Activated T-helper 1 cell treated with anti-CD3 and anti-CD28 coated beads, Interleukin-12 subunit alpha, Interleukin-12 subunit beta, Interleukin-2, Interleukin-4 antibody, amounts not matched to agents 30 ng/mL and 10 ng/mL and 1 ng/mL, durations not matched to agents 14 hours and 24 hours and 36 hours (primary cell): ENCODE measurements at regions not wholly inside any gene's neighbourhood (a gene's known extent, or its start where the extent isn't known, plus 50 kb on each side); places are given as distances from the start of the nearest gene placed in this dataset.

ENCODE experiments used
- DNase-seq: peaks from one replicate; pipeline ENCODE4 v3.0.0; 2021; ENCODE audit warnings: low spot score
- H3K27ac Mint-ChIP-seq: one replicate; pipeline ENCODE4 v1.8.0; 2021; ENCODE audit warnings: mild to moderate bottlenecking, mixed read lengths
- H3K27me3 Mint-ChIP-seq: one replicate; pipeline ENCODE4 v1.8.0; 2022; ENCODE audit warnings: mild to moderate bottlenecking, moderate library complexity, mixed read lengths; ENCODE audit not compliant: insufficient read depth
- H3K36me3 Mint-ChIP-seq: one replicate; pipeline ENCODE4 v1.8.0; 2021; ENCODE audit warnings: low read depth, mixed read lengths
- H3K4me1 Mint-ChIP-seq: one replicate; pipeline ENCODE4 v1.8.0; 2021; ENCODE audit warnings: low read depth, mixed read lengths
- H3K4me3 Mint-ChIP-seq: one replicate; pipeline ENCODE4 v1.8.0; 2021; ENCODE audit warnings: mild to moderate bottlenecking, moderate library complexity, mixed read lengths
- H3K9me3 Mint-ChIP-seq: one replicate; pipeline ENCODE4 v1.8.0; 2021; ENCODE audit warnings: mixed read lengths
- intact Hi-C: fragments of 100-400 bp; cut with micrococcal nuclease; formaldehyde crosslinking; loops from one replicate; pipeline ENCODE4 v1.15.1; 2024

GRCh38 chr17:63335831-63336230 is 110.3 kb downstream of the CYB561 start:
- Mint-ChIP-seq H3K4me3 (no peak overlapping the region), H3K27ac (no peak overlapping the region), H3K4me1 (no peaks in the 10 kb centered on the region), H3K27me3 (peaks cover 6% of the 10 kb centered on the region), H3K36me3 (no peaks in the 10 kb centered on the region), H3K9me3 (no peaks in the 10 kb centered on the region)
- intact Hi-C loops = no loop called here
- DNase-seq = no peak

DNA sequence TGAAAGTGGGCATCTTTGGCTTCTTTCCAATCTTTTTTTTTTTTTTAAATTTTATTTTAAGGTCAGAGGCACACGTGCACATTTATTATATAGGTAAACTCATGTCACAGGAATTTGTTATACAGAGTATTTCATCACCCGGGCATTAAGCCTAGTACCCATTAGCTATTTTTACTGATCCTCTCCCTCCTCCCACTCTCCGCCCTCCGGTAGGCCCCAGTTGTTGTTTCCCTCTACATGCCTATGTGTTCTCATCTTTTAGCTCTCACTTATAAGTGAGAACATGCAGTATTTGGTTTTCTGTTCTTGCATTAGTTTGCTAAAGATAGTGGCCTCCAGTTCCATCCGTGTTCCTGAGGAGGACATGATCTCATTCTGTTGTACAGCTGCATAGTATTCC is 108.5 kb downstream of the CYB561 start:
- no peak overlapping the region for H3K4me3 Mint-ChIP-seq
- no peak overlapping the region for H3K27ac Mint-ChIP-seq
- intact Hi-C loops = no loop called here
- H3K36me3 Mint-ChIP-seq = no peaks in the 10 kb centered on the region
- H3K4me1 Mint-ChIP-seq = no peaks in the 10 kb centered on the region
- H3K27me3 Mint-ChIP-seq = peaks cover 6% of the 10 kb centered on the region
- no peaks in the 10 kb centered on the region for H3K9me3 Mint-ChIP-seq
- DNase-seq = no peak

DNA sequence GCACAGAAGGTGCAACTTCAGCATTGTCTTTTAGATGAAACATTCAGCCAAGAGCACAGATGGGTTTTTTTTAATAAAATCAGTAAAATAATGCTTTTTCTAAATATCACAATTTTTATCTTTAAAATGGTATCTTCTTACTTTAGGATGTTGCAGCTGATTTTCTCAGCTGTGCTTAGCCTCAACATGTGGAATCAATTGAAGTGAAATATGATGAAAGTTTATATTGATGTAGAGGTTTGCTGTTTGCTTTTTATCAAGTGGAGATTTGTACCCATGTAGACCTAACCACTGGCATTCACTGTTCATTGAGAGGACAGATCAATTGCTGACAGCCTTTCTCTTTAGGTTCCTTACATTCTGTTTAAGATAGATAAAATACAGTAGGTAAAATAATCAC is 107.8 kb downstream of the CYB561 start:
- H3K36me3 Mint-ChIP-seq = no peaks in the 10 kb centered on the region

DNA sequence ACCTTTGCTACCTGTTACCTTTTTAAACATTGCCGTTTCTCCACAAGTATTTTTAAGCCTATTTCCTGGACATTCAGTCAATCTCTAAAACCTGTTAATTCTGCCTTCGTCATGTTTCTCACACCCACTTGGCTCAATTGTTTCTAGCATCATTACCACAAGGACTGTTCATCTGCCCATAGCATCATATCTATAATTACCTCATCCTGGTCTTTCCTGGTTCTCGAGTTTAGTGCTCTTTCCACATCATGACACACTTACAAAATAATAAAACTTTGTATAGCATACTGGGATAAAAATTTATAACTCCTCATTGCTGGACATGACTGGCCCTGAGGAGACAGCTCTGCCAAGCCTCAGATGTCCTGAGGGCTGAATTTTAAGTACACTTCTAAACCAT is 104.8 kb downstream of the CYB561 start:
- Mint-ChIP-seq H3K27me3 (no peaks in the 10 kb centered on the region), H3K4me1 (no peaks in the 10 kb centered on the region), H3K4me3 (no peak overlapping the region), H3K36me3 (no peaks in the 10 kb centered on the region), H3K9me3 (no peaks in the 10 kb centered on the region), H3K27ac (no peak overlapping the region)
- intact Hi-C loops = no loop called here
- DNase-seq = no peak

More for the DNA sequence above, 107.8 kb downstream of the CYB561 start:
- H3K4me3 Mint-ChIP-seq = no peak overlapping the region
- DNase-seq = no peak
- intact Hi-C loops = no loop called here
- no peak overlapping the region for H3K27ac Mint-ChIP-seq
- no peaks in the 10 kb centered on the region for H3K9me3 Mint-ChIP-seq
- no peaks in the 10 kb centered on the region for H3K4me1 Mint-ChIP-seq
- H3K27me3 Mint-ChIP-seq = peaks cover 6% of the 10 kb centered on the region

GRCh38 chr17:63344383-63344782 is 101.7 kb downstream of the CYB561 start:
- H3K4me3 Mint-ChIP-seq = no peak overlapping the region

GRCh38 chr17:63345611-63346010 is 100.5 kb downstream of the CYB561 start:
- intact Hi-C loops = no loop called here

More at GRCh38 chr17:63344383-63344782, 101.7 kb downstream of the CYB561 start:
- intact Hi-C loops = no loop called here
- no peaks in the 10 kb centered on the region for H3K27me3 Mint-ChIP-seq
- no peak overlapping the region for H3K27ac Mint-ChIP-seq
- no peaks in the 10 kb centered on the region for H3K36me3 Mint-ChIP-seq
- H3K4me1 Mint-ChIP-seq = no peaks in the 10 kb centered on the region
- DNase-seq = no peak
- H3K9me3 Mint-ChIP-seq = no peaks in the 10 kb centered on the region

GRCh38 chr17:63347475-63347874 is 98.6 kb downstream of the CYB561 start:
- H3K27ac Mint-ChIP-seq = no peak overlapping the region
- no peaks in the 10 kb centered on the region for H3K36me3 Mint-ChIP-seq
- intact Hi-C loops = no loop called here
- no peak overlapping the region for H3K4me3 Mint-ChIP-seq
- no peaks in the 10 kb centered on the region for H3K4me1 Mint-ChIP-seq
- no peak for DNase-seq
- H3K27me3 Mint-ChIP-seq = peaks cover 3% of the 10 kb centered on the region
- H3K9me3 Mint-ChIP-seq = no peaks in the 10 kb centered on the region

More at GRCh38 chr17:63345611-63346010, 100.5 kb downstream of the CYB561 start:
- Mint-ChIP-seq H3K4me1 (no peaks in the 10 kb centered on the region), H3K27me3 (no peaks in the 10 kb centered on the region), H3K27ac (no peak overlapping the region), H3K9me3 (no peaks in the 10 kb centered on the region), H3K4me3 (no peak overlapping the region), H3K36me3 (no peaks in the 10 kb centered on the region)
- no peak for DNase-seq

DNA sequence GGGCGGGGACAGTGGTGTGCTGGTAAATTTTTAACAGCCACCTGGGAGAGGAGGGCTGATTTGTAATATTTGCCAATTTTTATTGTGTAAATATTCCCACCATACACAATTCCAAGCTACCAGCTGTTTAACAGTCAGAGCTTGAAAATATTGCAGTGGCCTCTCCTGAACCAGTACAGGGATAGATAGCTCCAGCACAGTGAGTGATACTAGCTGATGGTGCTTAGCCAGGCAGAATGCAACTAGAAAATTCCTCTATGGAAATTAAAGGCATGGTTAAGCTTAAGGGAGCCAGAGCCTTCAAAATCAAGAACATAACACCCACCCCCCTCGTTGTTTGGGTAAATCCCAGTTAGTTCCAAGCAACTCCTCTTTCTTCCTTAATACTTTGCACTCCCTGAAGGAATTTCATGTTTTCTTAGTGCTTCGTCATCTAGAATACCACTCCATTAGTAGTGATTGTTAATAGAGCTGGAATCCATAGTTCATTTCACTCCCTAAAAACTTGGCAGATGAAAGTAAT is 96.6 kb downstream of the CYB561 start:
- Mint-ChIP-seq H3K27ac (no peak overlapping the region), H3K9me3 (no peaks in the 10 kb centered on the region), H3K4me1 (no peaks in the 10 kb centered on the region), H3K4me3 (no peak overlapping the region), H3K27me3 (peaks cover 5% of the 10 kb centered on the region), H3K36me3 (no peaks in the 10 kb centered on the region)
- intact Hi-C loops = no loop called here
- no peak for DNase-seq

- intact Hi-C loops = no loop called here
- DNase-seq = no peak
- no peak overlapping the region for H3K27ac Mint-ChIP-seq
- no peaks in the 10 kb centered on the region for H3K4me1 Mint-ChIP-seq
- H3K4me3 Mint-ChIP-seq = no peak overlapping the region
- peaks cover 5% of the 10 kb centered on the region for H3K27me3 Mint-ChIP-seq
- no peaks in the 10 kb centered on the region for H3K36me3 Mint-ChIP-seq
- no peaks in the 10 kb centered on the region for H3K9me3 Mint-ChIP-seq
Observed at GRCh38 chr17:63350364-63350763, 95.7 kb downstream of the CYB561 start.

- Mint-ChIP-seq H3K4me1 (no peaks in the 10 kb centered on the region), H3K9me3 (no peaks in the 10 kb centered on the region), H3K4me3 (no peak overlapping the region), H3K27me3 (peaks cover 8% of the 10 kb centered on the region), H3K27ac (no peak overlapping the region), H3K36me3 (no peaks in the 10 kb centered on the region)
- intact Hi-C loops = no loop called here
- DNase-seq = no peak
Observed at GRCh38 chr17:63354256-63354655, 91.8 kb downstream of the CYB561 start.

DNA sequence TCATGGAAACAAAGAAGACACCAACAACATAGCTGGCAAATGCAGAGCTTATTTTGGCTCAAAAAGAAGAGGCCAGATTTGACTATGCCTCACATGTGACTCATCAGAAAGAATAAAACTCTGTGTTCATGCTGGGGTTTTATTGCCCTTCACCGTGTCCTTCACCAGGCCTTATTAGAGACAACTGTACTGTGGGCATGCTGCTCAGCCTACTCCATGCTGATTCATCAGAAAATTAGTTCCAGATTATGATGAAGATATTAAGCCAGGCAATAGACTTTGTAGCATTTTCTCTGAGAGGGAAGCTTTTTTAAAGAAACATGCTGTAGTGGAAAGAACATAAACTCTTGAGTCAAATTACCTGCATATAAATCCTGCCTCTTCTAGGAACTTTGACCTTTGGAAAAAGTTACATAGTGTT is 89.8 kb downstream of the CYB561 start:
- H3K9me3 Mint-ChIP-seq = no peaks in the 10 kb centered on the region
- no peak overlapping the region for H3K27ac Mint-ChIP-seq
- no peaks in the 10 kb centered on the region for H3K4me1 Mint-ChIP-seq
- H3K27me3 Mint-ChIP-seq = peaks cover 8% of the 10 kb centered on the region
- H3K36me3 Mint-ChIP-seq = no peaks in the 10 kb centered on the region
- intact Hi-C loops = no loop called here
- H3K4me3 Mint-ChIP-seq = no peak overlapping the region
- DNase-seq = no peak

GRCh38 chr17:63358111-63358839 is 87.8 kb downstream of the CYB561 start:
- Mint-ChIP-seq H3K4me3 (no peak overlapping the region), H3K36me3 (no peaks in the 10 kb centered on the region), H3K27ac (no peak overlapping the region), H3K27me3 (peaks cover 3% of the 10 kb centered on the region), H3K9me3 (no peaks in the 10 kb centered on the region), H3K4me1 (no peaks in the 10 kb centered on the region)
- no peak for DNase-seq
- intact Hi-C loops = no loop called here

DNA sequence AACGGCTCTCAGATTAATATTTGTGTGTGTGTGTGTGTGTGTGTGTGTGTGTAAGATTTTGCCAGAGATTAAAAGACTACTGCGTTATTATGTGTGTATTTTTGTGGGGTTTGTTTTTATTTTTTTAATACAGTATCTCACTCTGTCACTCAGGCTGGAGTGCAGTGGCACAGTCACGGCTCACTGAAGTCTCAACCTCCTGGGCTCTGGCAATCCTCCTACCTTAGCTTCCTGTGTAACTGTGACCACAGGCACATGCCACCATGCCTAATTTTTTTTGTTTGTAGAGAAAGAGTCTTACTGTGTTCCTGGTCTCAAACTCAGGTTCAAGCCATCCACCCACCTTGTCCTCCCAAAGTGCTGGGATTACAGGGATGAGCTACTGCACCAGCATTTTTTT is 87.2 kb downstream of the CYB561 start:
- Mint-ChIP-seq H3K4me3 (no peak overlapping the region), H3K9me3 (no peaks in the 10 kb centered on the region), H3K4me1 (no peaks in the 10 kb centered on the region), H3K27ac (no peak overlapping the region), H3K27me3 (peaks cover 4% of the 10 kb centered on the region), H3K36me3 (no peaks in the 10 kb centered on the region)
- DNase-seq = no peak
- intact Hi-C loops = no loop called here

GRCh38 chr17:63361182-63361581 is 84.9 kb downstream of the CYB561 start:
- DNase-seq = no peak
- Mint-ChIP-seq H3K4me3 (no peak overlapping the region), H3K27ac (no peak overlapping the region), H3K4me1 (no peaks in the 10 kb centered on the region), H3K9me3 (no peaks in the 10 kb centered on the region), H3K36me3 (no peaks in the 10 kb centered on the region), H3K27me3 (peaks cover 4% of the 10 kb centered on the region)
- intact Hi-C loops = no loop called here
